ENCODE measurements at regions not wholly inside any gene's neighbourhood (a gene's known extent, or its start where the extent isn't known, plus 50 kb on each side); places are given as distances from the start of the nearest gene placed in this dataset.

GRCh38 chr1:115545791-115546733 lies 95.7 kb upstream of the VANGL1 start:
- TF ChIP-seq, protein P1, sequence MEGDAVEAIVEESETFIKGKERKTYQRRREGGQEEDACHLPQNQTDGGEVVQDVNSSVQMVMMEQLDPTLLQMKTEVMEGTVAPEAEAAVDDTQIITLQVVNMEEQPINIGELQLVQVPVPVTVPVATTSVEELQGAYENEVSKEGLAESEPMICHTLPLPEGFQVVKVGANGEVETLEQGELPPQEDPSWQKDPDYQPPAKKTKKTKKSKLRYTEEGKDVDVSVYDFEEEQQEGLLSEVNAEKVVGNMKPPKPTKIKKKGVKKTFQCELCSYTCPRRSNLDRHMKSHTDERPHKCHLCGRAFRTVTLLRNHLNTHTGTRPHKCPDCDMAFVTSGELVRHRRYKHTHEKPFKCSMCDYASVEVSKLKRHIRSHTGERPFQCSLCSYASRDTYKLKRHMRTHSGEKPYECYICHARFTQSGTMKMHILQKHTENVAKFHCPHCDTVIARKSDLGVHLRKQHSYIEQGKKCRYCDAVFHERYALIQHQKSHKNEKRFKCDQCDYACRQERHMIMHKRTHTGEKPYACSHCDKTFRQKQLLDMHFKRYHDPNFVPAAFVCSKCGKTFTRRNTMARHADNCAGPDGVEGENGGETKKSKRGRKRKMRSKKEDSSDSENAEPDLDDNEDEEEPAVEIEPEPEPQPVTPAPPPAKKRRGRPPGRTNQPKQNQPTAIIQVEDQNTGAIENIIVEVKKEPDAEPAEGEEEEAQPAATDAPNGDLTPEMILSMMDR (conservative IDR thresholded peaks at IDR 0.05; ENCODE audit: low read depth, low read length): peak; percentile 94
- H3K4me3 ChIP-seq (ENCODE audit: low read depth, low read length): peak overlapping the region; percentile 17

DNA sequence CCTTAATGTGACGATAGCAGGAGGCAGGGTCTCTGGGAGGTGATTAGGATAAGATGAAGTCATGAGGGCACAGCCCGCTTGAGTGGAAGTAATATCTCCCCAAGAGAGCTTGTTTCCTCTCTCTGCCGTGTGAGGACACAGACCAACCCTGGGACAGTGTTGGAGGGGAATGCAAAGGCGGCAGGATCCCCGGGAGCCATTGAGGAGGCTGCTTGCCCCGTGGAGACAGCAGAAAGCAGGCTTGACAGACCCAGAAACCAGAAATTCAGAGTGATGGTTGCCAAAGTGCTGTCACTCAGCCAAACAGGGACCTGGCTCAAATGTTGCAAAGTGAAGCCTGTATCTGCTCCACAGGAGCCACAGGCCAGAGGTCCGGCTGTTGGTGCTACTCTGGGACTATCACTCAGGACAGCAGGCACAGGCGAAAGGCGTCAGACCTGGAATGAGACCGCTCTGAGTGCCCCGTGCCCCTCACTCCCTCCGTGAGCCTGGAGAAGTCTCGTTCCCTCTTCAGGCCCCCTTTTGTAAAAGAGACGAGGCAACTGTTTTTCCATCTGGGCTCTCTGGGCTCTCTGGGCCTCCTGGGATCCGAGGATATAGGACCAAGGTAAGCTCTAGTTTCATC lies 96.6 kb upstream of the VANGL1 start:
- H3K4me3 ChIP-seq (ENCODE audit: low read depth, low read length): no peak overlapping the region
- TF ChIP-seq, protein P1 (conservative IDR thresholded peaks at IDR 0.05; ENCODE audit: low read depth, low read length): no peak
- no peak for DNase-seq (ENCODE audit: low read depth)

More at GRCh38 chr1:115545791-115546733, 95.7 kb upstream of the VANGL1 start:
- peak; percentile 95 for DNase-seq (ENCODE audit: low read depth)

GRCh38 chr1:115544131-115544530 lies 97.6 kb upstream of the VANGL1 start:
- DNase-seq (ENCODE audit: low read depth): no peak
- TF ChIP-seq, protein P1 (conservative IDR thresholded peaks at IDR 0.05; ENCODE audit: low read depth, low read length): no peak
- no peak overlapping the region for H3K4me3 ChIP-seq (ENCODE audit: low read depth, low read length)

DNA sequence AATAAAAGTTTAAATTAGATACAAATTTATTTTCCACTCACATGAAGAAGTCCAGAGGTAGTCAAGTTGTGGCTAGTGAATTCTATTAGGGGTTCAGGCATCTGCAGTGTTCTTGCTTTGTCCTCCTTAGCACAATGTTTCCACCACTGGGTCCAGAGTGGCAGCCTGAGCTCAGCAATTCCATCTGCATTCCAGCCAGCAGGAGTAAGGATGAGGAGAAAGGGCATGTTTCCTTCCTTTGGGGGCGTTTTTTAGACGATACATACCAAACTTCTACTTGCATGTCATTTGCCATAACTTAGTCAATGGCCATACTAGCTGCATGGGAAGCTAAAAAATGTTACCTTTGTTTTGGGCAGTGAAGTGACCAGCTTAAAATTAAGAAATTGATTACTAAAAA lies 98.5 kb upstream of the VANGL1 start:
- H3K4me3 ChIP-seq (ENCODE audit: low read depth, low read length): no peak overlapping the region
- TF ChIP-seq, protein P1 (conservative IDR thresholded peaks at IDR 0.05; ENCODE audit: low read depth, low read length): no peak
- DNase-seq (ENCODE audit: low read depth): no peak

DNA sequence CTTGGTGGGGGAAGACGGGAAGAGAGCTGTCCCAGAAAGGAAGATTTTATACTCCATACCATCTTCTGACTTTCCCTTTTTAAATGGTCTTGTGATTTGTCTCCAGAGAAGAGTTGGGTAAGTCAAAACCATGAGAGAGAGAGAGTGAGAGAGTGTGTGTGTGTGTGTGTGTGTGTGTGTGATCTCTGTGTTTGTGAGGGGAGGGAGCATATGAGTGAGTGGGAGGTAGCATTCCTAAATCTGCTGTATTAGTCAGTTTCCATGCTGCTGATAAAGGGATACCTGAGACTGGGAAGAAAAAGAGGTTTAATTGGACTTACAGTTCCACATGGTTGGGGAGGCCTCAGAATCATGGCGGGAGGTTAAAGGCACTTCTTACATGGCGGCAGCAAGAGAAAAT lies 102.0 kb upstream of the VANGL1 start:
- no peak for DNase-seq (ENCODE audit: low read depth)

GRCh38 chr1:115539061-115539460 lies 102.7 kb upstream of the VANGL1 start:
- TF ChIP-seq, protein P1 (conservative IDR thresholded peaks at IDR 0.05; ENCODE audit: low read depth, low read length): no peak
- H3K4me3 ChIP-seq (ENCODE audit: low read depth, low read length): no peak overlapping the region
- DNase-seq (ENCODE audit: low read depth): no peak

More for the DNA sequence above, 102.0 kb upstream of the VANGL1 start:
- H3K4me3 ChIP-seq (ENCODE audit: low read depth, low read length): no peak overlapping the region
- TF ChIP-seq, protein P1 (conservative IDR thresholded peaks at IDR 0.05; ENCODE audit: low read depth, low read length): no peak
